ENCODE measurements at regions not wholly inside any gene's neighbourhood (a gene's known extent, or its start where the extent isn't known, plus 50 kb on each side); places are given as distances from the start of the nearest gene placed in this dataset.
"Not testable (repeated sequence)": the region's sequence is repeated elsewhere in the genome, so short reads cannot be mapped to it uniquely, and the experiment has no call there.

DNA sequence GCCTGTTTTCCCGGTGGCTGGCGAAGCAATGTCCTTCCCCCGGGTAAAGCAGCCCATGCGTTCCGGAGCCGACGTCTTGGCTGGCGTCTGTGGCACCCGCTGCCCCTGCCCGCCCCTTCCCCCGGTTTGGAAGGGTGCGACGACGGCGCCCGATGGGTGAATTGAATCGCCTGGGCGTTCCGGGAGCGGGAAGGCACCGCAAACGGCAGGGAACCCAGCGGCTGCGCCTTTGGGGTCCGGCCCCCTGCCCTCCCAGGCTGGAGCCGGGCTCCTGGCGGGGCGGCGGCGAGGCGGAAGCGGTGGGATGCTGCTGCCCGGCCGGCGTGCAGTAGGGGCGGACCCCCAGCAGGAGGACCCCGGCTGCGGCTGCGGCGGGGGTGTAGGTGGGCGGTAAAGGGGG lies 123.6 kb upstream of the RHOU start:
- not testable (repeated sequence) for DNase-seq

DNA sequence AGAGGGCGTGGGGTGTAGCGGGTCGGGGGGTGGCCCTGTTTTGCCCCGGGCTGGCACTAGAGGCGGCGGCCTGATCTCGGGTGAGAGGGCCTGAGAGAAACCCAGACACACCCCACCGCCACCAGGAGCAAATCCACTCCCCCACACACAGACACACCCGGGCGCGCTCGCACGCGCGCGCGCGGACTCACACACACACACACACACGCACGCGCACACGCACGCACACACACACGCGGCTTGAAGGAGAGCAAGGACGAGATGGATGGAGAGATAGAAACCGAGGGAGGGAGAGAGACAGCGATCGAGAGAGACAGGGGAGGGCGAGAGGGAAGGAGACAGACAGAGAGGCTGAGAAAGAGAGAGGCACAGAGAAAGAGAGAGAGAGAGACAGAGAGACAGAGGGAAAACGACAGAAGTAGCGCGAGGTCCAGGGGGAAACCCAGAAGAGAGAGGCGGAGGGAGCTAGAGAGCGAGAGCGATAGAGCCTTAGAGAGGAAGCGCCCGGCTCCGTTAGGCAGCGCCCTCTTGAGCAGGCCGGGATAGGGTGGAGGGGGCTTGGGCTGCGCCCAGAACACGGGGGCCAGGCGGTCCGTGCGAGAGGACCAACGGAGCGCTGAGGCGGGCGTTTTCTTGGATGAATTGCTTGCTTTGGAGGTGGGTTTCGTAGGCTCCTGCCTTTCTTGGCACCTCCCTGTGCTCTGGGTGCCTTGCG lies 113.1 kb upstream of the RHOU start:
- not testable (repeated sequence) for DNase-seq

DNA sequence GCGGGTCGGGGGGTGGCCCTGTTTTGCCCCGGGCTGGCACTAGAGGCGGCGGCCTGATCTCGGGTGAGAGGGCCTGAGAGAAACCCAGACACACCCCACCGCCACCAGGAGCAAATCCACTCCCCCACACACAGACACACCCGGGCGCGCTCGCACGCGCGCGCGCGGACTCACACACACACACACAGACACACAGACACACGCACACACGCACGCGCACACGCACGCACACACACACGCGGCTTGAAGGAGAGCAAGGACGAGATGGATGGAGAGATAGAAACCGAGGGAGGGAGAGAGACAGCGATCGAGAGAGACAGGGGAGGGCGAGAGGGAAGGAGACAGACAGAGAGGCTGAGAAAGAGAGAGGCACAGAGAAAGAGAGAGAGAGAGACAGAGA lies 108.8 kb upstream of the RHOU start:
- not testable (repeated sequence) for DNase-seq

DNA sequence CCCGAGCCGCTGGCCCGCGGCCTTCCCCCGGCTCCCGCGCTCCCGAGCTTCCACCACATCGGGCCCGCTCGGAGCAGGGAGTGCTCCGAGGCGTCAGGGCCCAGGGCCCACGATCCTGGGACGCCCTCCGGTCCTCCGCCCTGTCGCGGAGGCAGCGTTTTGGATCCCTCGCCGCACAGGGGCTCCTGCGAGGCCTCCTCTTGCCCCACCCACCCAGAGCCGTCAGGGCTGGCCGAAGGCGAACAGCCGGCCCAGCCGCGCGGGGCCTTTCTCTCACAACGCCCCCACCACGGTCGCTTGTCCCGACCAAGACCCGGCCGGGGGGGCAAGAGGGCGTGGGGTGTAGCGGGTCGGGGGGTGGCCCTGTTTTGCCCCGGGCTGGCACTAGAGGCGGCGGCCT lies 102.4 kb upstream of the RHOU start:
- DNase-seq = not testable (repeated sequence)

DNA sequence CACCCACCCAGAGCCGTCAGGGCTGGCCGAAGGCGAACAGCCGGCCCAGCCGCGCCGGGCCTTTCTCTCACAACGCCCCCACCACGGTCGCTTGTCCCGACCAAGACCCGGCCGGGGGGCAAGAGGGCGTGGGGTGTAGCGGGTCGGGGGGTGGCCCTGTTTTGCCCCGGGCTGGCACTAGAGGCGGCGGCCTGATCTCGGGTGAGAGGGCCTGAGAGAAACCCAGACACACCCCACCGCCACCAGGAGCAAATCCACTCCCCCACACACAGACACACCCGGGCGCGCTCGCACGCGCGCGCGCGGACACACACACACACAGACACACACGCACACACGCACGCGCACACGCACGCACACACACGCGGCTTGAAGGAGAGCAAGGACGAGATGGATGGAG lies 100.0 kb upstream of the RHOU start:
- peak; percentile 41 for DNase-seq

GRCh38 chr1:228637529-228637928 lies 97.8 kb upstream of the RHOU start:
- DNase-seq = not testable (repeated sequence)

DNA sequence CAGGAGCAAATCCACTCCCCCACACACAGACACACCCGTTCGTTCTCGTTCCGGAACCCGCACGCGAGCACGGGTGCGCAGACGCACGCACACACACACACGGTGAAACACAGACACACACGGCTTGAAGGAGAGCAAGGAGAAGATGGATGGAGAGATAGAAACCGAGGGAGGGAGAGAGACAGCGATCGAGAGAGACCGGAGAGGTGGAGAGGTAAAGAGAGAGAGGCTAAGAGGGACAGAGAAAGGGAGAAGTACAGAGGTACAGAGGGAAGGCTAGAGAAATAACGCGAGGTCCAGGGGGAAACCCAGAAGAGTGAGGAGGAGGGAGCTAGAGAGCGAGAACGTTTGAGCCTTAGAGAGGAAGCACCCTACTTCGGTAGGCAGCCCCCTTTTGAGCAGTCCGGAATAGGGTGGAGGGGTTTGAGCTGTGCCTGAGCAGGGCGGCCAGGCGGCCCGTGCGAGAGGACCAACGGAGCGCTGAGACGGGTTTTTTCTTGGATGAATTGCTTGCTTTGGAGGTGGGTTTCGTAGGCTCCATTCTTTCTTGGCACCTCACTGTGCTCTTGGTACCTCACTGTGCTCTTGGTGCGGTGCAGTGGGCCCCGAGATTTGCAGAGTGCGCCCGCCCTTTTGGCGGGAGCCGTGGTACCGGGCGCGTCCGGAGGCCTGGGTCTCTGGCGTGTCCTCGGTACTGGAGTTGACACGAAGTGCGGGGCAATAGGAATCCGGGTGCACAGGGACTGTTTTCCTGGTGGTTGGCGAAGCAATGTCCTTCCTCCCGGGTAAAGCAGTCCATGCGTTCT lies 88.4 kb upstream of the RHOU start:
- peak; percentile 20 for DNase-seq

DNA sequence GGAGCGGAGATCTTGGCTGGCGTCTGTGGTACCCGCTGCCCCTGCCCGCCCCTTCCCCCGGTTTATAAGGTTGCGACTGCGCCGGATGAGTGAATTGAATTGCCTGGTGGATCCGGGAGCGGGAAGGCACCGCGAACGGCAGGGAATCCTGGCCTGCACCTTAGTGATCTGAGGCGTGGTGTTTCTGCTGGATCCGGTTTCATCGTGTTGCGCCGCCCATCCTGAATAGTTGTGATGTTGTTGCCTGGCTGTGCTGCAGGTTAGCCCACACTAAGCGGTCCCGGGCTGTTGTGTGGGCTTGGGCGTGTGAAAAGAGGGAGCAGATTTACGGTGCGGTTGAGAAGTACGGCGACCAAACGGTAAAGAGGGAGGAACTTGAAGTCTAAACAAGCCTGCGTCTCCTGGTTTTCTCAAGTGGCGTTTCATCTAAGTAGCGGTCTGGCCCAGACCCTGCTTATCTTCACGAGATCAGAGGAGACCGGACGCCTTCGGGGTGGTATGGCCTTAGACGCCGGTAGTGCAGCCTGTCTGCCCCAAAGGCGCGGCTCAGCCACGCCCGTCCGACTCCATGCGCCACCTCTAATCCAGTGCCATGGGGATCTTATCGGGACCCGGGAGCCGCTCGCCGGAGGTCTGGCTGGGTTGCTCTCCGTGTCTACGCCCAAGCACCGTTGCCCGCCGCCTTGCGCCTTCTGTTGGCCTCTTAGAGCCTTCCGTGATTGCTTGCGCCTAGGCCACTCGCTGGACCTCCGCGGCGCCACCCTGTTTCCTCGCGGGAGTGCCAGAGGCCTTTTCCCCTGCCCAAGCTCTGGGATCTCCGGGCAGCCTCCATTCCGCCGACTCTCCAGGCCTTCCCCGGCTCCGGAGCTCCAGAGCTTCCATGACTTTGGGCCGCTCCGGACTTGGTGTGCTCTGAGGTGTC lies 87.5 kb upstream of the RHOU start:
- DNase-seq = peak; percentile 17

DNA sequence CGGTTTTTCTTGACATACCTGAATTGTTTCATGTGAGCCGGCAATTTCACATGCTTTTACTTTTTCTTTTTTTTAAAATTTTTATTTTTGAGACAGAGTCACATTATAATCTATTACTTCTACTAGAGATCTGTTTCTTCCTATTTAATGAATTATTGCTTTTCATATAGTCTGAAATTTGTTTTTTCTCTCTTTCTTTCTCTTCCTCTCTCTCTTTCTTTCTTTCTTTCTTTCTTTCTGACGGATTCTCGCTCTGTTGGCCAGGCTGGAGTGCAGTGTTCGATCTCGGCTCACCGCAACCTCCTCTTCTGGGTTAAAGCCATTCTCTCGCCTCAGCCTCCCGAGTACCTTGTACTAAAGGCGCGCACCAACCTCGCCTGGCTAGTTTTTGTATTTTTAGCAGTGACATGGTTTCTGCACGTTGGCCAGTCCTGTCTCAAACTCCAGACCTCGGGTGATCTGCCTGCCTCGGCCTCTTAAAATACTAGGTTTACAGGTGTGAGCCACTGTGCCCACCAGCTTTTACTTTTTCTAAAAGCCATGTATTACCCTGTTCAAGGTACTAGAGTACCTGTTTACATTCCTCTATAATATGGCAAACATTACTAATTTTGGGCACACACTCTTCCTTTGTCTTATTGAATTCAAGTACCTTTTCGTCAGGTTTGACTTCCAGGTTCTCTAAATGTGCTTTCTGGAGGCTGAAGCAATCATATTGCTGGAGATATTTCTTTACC lies 86.5 kb upstream of the RHOU start:
- no peak for DNase-seq

- DNase-seq = no peak
Measured at GRCh38 chr1:228650141-228650540, 85.1 kb upstream of the RHOU start.

- no peak for DNase-seq
Measured at GRCh38 chr1:228650946-228651345, 84.3 kb upstream of the RHOU start.

DNA sequence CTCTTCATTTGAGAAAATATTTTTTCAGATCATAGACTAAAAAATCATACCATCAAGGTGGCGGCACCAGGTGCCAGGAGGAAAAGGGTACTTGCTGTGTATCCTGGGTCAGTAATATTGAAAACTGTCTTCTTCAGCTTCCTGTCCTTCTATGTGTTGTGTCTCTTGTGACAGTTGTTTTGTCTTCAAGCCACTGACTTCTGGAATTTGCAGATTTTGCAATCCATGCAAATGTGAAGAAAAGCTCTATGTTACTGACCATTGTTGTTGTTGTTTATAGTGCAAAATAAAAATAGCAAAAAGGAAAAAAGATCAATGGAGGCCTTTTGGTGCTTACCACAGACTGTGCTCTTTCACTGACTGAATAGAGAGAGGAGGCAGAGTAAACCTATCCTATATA lies 83.2 kb upstream of the RHOU start:
- DNase-seq = no peak

DNA sequence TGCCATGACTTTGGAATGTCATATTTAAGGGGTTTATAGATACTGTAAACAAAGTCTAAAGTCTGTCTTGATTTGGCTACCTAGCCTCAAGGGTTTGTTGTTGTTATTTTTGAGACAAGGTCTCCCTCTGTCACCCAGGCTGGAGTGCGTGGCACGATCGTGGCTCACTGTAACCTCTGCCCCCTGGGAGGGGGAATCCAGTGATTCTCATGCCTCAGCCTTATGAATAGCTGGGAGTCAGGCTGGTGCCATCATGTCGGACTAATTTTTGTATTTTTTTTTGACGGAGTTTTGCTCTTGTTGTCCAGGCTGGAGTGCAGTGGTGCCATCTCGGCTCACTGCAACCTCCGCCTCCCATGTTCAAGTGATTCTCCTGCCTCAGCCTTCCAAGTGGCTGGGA lies 82.2 kb upstream of the RHOU start:
- not testable (repeated sequence) for DNase-seq

DNA sequence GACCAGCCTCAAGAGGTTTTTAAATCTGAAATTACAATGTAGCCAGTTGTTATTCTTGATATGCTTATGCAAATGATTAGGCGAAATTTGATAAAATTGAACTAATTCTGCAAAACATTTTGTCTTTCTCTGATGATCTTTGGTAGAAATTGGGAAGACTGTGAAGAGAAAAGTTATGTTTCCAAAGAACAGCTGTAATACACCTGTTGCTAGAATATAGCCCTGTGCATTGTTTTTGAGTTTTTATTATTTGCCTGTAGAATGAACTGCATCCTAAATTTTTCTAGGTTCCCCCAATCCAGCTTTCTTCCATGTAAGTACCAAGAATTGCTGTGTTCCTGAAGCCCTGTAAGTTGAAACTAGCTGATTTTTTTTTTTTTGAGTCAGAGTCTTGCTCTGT lies 81.5 kb upstream of the RHOU start:
- DNase-seq = no peak

DNA sequence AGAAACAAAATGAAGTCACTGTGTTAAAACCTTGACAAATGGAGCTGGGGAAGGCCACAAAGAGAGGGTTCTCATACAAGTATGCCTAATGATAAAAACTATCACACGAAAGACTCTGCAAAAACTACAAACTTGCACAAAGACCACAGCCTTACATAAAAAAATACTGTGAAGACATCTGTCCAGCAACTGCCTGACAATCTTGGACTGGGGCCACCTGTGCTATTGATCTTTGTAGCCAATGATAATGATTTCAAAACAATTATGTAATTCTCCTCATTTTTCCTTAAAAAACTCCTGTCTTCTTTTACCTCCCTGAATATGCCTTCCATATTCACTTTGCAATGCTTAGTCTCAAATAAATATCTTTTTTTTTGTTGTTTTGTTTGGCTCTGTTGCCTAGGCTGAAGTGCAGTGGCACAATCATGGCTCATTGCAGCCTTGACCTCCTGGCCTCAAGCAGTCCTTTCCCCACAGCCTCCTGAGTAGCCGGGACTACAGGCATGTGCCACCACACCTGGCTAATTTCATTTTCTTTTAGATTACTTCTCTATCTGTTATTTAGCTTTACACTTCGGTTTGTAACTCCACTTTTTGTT lies 79.4 kb upstream of the RHOU start:
- DNase-seq = no peak

GRCh38 chr1:228662007-228662689 lies 73.1 kb upstream of the RHOU start:
- DNase-seq = not testable (repeated sequence)

DNA sequence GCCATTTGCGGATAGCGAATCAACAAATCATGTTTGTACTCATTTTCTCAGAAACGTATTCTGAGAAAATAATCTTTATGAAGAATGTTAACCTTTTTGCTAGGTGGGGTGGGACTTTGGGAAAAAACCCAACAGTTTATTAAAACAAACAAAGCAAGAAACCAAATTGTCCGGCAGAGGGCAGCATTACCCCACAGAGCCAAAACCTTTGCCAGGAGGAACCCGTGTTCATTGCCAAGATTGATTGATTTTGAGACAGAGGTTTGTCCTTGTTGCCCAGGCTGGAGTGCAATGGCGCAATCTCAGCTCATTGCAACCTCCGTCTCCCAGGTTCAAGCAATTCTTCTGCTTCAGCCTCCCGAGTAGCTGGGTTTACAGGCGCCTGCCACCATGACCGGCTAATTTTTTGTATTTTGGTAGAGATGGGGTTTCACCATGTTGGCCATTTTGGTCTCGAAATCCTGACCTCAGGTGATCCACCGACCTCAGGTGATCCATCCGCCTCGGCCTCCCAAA lies 70.8 kb upstream of the RHOU start:
- DNase-seq = peak; percentile 75

GRCh38 chr1:228666686-228667623 lies 68.3 kb upstream of the RHOU start:
- no peak for DNase-seq

GRCh38 chr1:228668553-228669241 lies 66.6 kb upstream of the RHOU start:
- DNase-seq = no peak

DNA sequence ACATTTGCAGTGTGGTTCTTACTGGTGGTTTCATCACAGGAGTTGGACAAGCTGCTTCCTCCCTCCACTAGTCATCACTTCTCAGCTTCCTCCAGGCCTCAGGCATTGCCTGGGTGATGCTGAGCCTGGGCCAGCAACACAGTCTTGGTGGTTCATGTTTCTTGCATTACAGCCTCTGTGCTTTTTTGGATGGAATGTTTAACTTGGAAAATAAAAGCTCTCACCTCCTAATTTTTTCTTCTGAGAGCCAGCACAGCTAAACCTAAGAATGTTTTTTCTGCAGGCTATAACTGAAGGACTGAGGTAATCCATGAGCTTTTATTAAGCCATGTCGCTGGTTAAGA lies 66.1 kb upstream of the RHOU start:
- DNase-seq = no peak

Measured in stimulated activated CD4-positive, alpha-beta T cell treated with anti-CD3 and anti-CD28 coated beads, Interleukin-4, amount 100 ng/mL, for 1 hour (primary cell).